Amniotic epithelial cell (primary cell): ENCODE measurements at regions not wholly inside any gene's neighbourhood (a gene's known extent, or its start where the extent isn't known, plus 50 kb on each side); places are given as distances from the start of the nearest gene placed in this dataset.
"Not testable (repeated sequence)": the region's sequence is repeated elsewhere in the genome, so short reads cannot be mapped to it uniquely, and the experiment has no call there.

Experiments
- DNase-seq: peaks from one replicate; pipeline ENCODE4 v3.0.0-alpha.2; 2010; ENCODE audit warnings: low read depth

GRCh38 chr22:47921906-47922305, 1159.5 kb downstream of the TBC1D22A start:
- DNase-seq = no peak

GRCh38 chr22:47920380-47920959, 1158.0 kb downstream of the TBC1D22A start:
- no peak for DNase-seq

- no peak for DNase-seq
These were observed 1157.4 kb downstream of the TBC1D22A start for GRCh38 chr22:47919893-47920292.

GRCh38 chr22:47919001-47919441, 1156.6 kb downstream of the TBC1D22A start:
- no peak for DNase-seq

GRCh38 chr22:47918276-47918921, 1155.9 kb downstream of the TBC1D22A start:
- no peak for DNase-seq

GRCh38 chr22:47914481-47915097, 1152.1 kb downstream of the TBC1D22A start:
- DNase-seq = no peak

GRCh38 chr22:47902646-47903180, 1140.3 kb downstream of the TBC1D22A start:
- DNase-seq = no peak

GRCh38 chr22:47901911-47902310, 1139.5 kb downstream of the TBC1D22A start:
- no peak for DNase-seq

GRCh38 chr22:47899894-47900293, 1137.4 kb downstream of the TBC1D22A start:
- DNase-seq = no peak

- no peak for DNase-seq
These were observed 1136.5 kb downstream of the TBC1D22A start for GRCh38 chr22:47898946-47899345.

GRCh38 chr22:47891609-47892008, 1129.2 kb downstream of the TBC1D22A start:
- no peak for DNase-seq

GRCh38 chr22:47888817-47889216, 1126.4 kb downstream of the TBC1D22A start:
- no peak for DNase-seq

GRCh38 chr22:47884775-47885174, 1122.3 kb downstream of the TBC1D22A start:
- no peak for DNase-seq

- DNase-seq = no peak
These were observed 1121.8 kb downstream of the TBC1D22A start for GRCh38 chr22:47884200-47884599.

GRCh38 chr22:47883757-47884156, 1121.3 kb downstream of the TBC1D22A start:
- DNase-seq = no peak

GRCh38 chr22:47879346-47879745, 1116.9 kb downstream of the TBC1D22A start:
- DNase-seq = no peak

GRCh38 chr22:47878460-47878859, 1116.0 kb downstream of the TBC1D22A start:
- DNase-seq = no peak

GRCh38 chr22:47872761-47873535, 1110.5 kb downstream of the TBC1D22A start:
- DNase-seq = no peak

- DNase-seq = no peak
These were observed 1103.2 kb downstream of the TBC1D22A start for GRCh38 chr22:47865626-47866025.

GRCh38 chr22:47862394-47862793, 1099.9 kb downstream of the TBC1D22A start:
- DNase-seq = no peak

GRCh38 chr22:47860907-47861306, 1098.5 kb downstream of the TBC1D22A start:
- not testable (repeated sequence) for DNase-seq

- DNase-seq = no peak
These were observed 1097.6 kb downstream of the TBC1D22A start for GRCh38 chr22:47859881-47860525.
